Keratinocyte (primary cell): ENCODE measurements at regions not wholly inside any gene's neighbourhood (a gene's known extent, or its start where the extent isn't known, plus 50 kb on each side); places are given as distances from the start of the nearest gene placed in this dataset.

Experiments used
- DNase-seq: peaks from one replicate; pipeline ENCODE4 v3.0.0-alpha.2; 2011; ENCODE audit warnings: low read depth, missing footprints, low spot score
- FAIRE-seq: peaks from 2 replicates; lab custom pipeline; 2011; peaks lifted over from hg19 to GRCh38; lab: Jason Lieb, UNC
- H2AFZ ChIP-seq: 2 replicates; pipeline ENCODE4 v1.6.0; 2012; ENCODE audit warnings: low read length, control low read depth, inconsistent platforms; ENCODE audit not compliant: control insufficient read depth
- H3K27ac ChIP-seq: 2 replicates; pipeline ENCODE4 v1.5.1; 2011; ENCODE audit warnings: low read length; ENCODE audit not compliant: control insufficient read depth, insufficient read depth
- H3K27me3 ChIP-seq: 3 replicates; pipeline ENCODE4 v1.6.0; 2011; ENCODE audit warnings: low read length; ENCODE audit not compliant: control insufficient read depth, insufficient read depth; ENCODE audit errors: extremely low read depth
- H3K36me3 ChIP-seq, 2 experiments: 2 replicates in 1 of 2; 3 replicates in 1 of 2; pipeline ENCODE4 v1.5.1; 2011; ENCODE audit warnings: low read length in 2 of 2, mild to moderate bottlenecking in 1 of 2; ENCODE audit not compliant: control insufficient read depth in 2 of 2, insufficient read depth in 2 of 2; ENCODE audit errors: extremely low read depth in 1 of 2
- H3K4me1 ChIP-seq: 3 replicates; pipeline ENCODE4 v1.5.1; 2011; ENCODE audit warnings: low read length; ENCODE audit not compliant: control insufficient read depth, insufficient read depth; ENCODE audit errors: extremely low read depth
- H3K4me2 ChIP-seq: 3 replicates; pipeline ENCODE4 v1.6.0; 2011; ENCODE audit warnings: low read depth, low read length; ENCODE audit not compliant: control insufficient read depth, insufficient read depth; ENCODE audit errors: extremely low read depth
- H3K4me3 ChIP-seq, 3 experiments: fragments of 200-600 bp in 1 of 3; sonication (generic) in 1 of 3; 2 replicates in 2 of 3; 3 replicates in 1 of 3; pipeline ENCODE4 v1.5.1; 2011 to 2016; ENCODE audit warnings: low read length in 3 of 3, mild to moderate bottlenecking in 3 of 3, control low read depth in 2 of 3, inconsistent platforms in 1 of 3, low read depth in 1 of 3, mixed read lengths in 1 of 3, mixed run types in 1 of 3, moderate library complexity in 1 of 3; ENCODE audit not compliant: control insufficient read depth in 2 of 3, insufficient read depth in 2 of 3; ENCODE audit errors: extremely low read depth in 1 of 3
- H3K79me2 ChIP-seq: 2 replicates; pipeline ENCODE4 v1.6.0; 2012; ENCODE audit warnings: low read length; ENCODE audit not compliant: control insufficient read depth, insufficient read depth
- H3K9ac ChIP-seq: 3 replicates; pipeline ENCODE4 v1.6.0; 2011; ENCODE audit warnings: low read length; ENCODE audit not compliant: control insufficient read depth, insufficient read depth; ENCODE audit errors: extremely low read depth
- H3K9me1 ChIP-seq: 3 replicates; pipeline ENCODE4 v1.6.0; 2011; ENCODE audit warnings: low read length; ENCODE audit not compliant: control insufficient read depth, insufficient read depth; ENCODE audit errors: extremely low read depth
- H3K9me3 ChIP-seq: 2 replicates; pipeline ENCODE4 v1.5.1; 2012; ENCODE audit warnings: low read depth, low read length; ENCODE audit not compliant: control insufficient read depth
- H4K20me1 ChIP-seq: 3 replicates; pipeline ENCODE4 v1.6.0; 2011; ENCODE audit warnings: low read length; ENCODE audit not compliant: control insufficient read depth, insufficient read depth; ENCODE audit errors: extremely low read depth
- CTCF ChIP-seq, 3 experiments: IDR thresholded peaks in 1 of 3; conservative IDR thresholded peaks in 1 of 3; optimal IDR thresholded peaks in 1 of 3; 2 replicates in 2 of 3; 3 replicates in 1 of 3; pipeline versions ENCODE3 to v1.5.1; 2011; ENCODE audit warnings: low read length in 3 of 3, mild to moderate bottlenecking in 3 of 3, moderate library complexity in 2 of 3, control low read depth in 1 of 3, inconsistent platforms in 1 of 3; ENCODE audit not compliant: insufficient read depth in 2 of 3; ENCODE audit errors: extremely low read depth in 1 of 3
- EZH2 ChIP-seq: IDR thresholded peaks from one replicate; pipeline ENCODE4 v1.6.1; 2012; ENCODE audit warnings: inconsistent platforms, mild to moderate bottlenecking, low read length, moderate library complexity
- dilution Hi-C: fragments of 300-500 bp; cut with MboI; formaldehyde crosslinking; loops from one replicate; pipeline ENCODE4 v1.7.0; 2020; ENCODE audit warnings: low sequenced_read_pairs; ENCODE audit not compliant: extremely low pct_ligation_motif_present

GRCh38 chr9:91061506-91061905 lies 259.9 kb downstream of the SYK start:
- H3K36me3 ChIP-seq: no peaks in the 10 kb centered on the region
- dilution Hi-C loops: no loop called here
- DNase-seq (no peak), FAIRE-seq (no peak)
- no peaks in the 10 kb centered on the region for H3K79me2 ChIP-seq
- no peak for TF ChIP-seq EZH2
- no peak for TF ChIP-seq CTCF (optimal IDR thresholded peaks at IDR 0.05 in 1 of 3, IDR thresholded peaks at IDR 0.05 in 1 of 3, conservative IDR thresholded peaks at IDR 0.05 in 1 of 3; ENCODE audit: extremely low read depth in 1 of 3, insufficient read depth in 2 of 3, low read length in 3 of 3)
- no peaks in the 10 kb centered on the region for H3K9me1 ChIP-seq
- H3K4me2 ChIP-seq: no peak overlapping the region
- no peak overlapping the region for H3K4me3 ChIP-seq
- no peaks in the 10 kb centered on the region for H3K9me3 ChIP-seq
- no peak overlapping the region for H3K27ac ChIP-seq
- peaks cover 15% of the 10 kb centered on the region for H3K4me1 ChIP-seq
- no peak overlapping the region for H3K9ac ChIP-seq
- no peaks in the 10 kb centered on the region for H4K20me1 ChIP-seq
- H3K27me3 ChIP-seq: peaks cover 7% of the 10 kb centered on the region
- H2AFZ ChIP-seq: no peak overlapping the region

DNA sequence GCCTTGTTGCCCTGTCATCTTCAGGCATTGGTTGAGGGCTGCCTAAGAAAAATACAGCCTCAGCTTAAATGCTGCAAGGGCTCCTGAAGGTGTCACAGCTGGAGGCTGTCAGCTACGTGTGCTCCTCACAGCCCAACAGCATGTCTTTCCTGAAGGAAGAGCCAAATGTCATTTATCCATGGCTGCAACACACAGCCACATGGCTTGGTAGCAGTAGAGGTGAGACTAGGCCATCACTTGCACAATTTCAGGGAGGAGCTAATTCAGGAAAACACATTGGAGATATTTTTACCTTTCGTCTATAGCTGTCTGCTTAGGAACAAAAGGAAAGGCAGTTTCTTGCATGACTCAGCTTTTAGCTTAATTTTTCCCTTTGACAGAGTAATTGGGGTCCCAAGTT lies 260.7 kb downstream of the SYK start:
- FAIRE-seq: peak; percentile 26
- no peak overlapping the region for H3K4me2 ChIP-seq

More for the DNA sequence above, 260.7 kb downstream of the SYK start:
- no peak for DNase-seq
- dilution Hi-C loops: no loop called here
- Histone ChIP-seq H3K9me3 (no peaks in the 10 kb centered on the region), H3K9ac (no peak overlapping the region), H3K4me3 (no peak overlapping the region), H3K79me2 (no peaks in the 10 kb centered on the region), H3K27me3 (peaks cover 11% of the 10 kb centered on the region), H4K20me1 (no peaks in the 10 kb centered on the region), H3K9me1 (no peaks in the 10 kb centered on the region), H2AFZ (no peak overlapping the region), H3K36me3 (no peaks in the 10 kb centered on the region), H3K27ac (no peak overlapping the region), H3K4me1 (peaks cover 15% of the 10 kb centered on the region)
- TF ChIP-seq CTCF (optimal IDR thresholded peaks at IDR 0.05 in 1 of 3, IDR thresholded peaks at IDR 0.05 in 1 of 3, conservative IDR thresholded peaks at IDR 0.05 in 1 of 3; ENCODE audit: extremely low read depth in 1 of 3, insufficient read depth in 2 of 3, low read length in 3 of 3) (no peak), EZH2 (no peak)
